ENCODE measurements at regions not wholly inside any gene's neighbourhood (a gene's known extent, or its start where the extent isn't known, plus 50 kb on each side); places are given as distances from the start of the nearest gene placed in this dataset.

DNA sequence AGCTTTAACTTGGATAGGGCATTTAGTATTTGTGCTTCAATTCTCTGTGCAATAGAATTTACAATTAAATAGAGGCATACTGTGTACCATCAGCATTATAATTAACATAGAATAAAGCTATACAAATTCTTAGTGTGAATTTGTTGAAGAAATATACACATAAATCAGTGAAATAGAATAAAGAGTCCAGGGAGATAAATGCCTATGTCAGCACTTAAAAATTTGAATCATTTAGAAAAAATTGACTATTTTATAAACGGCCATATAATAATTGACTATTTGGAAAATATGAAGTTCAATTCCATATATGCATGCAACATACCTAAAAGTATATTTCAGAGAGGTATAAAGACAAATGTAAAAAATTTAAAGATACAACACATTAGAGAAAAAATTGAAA, 348.7 kb downstream of the NR4A2 start:
- H3K4me2 ChIP-seq (replicated peaks; ENCODE audit: low read depth, low read length, poor library complexity, severe bottlenecking) = no peak overlapping the region
- CTCF ChIA-PET = no interaction called here
- no peaks in the 10 kb centered on the region for H3K79me2 ChIP-seq (ENCODE audit: control insufficient read depth, insufficient read depth, low read length)
- H3K27me3 ChIP-seq (replicated peaks in 1 of 4; ENCODE audit: control extremely low read depth in 1 of 4, control insufficient read depth in 3 of 4, insufficient read depth in 4 of 4, low read length in 3 of 4) = no peaks in the 10 kb centered on the region
- H3K27me3 Mint-ChIP-seq = no peaks in the 10 kb centered on the region
- ATAC-seq (ENCODE audit: low read depth) = no peak
- POLR2A ChIA-PET = no interaction called here
- no peak overlapping the region for H3K27ac ChIP-seq (ENCODE audit: low read length in 2 of 2)
- intact Hi-C loops (cut with micrococcal nuclease) = no loop called here
- no peaks in the 10 kb centered on the region for H3K4me1 ChIP-seq (ENCODE audit: control insufficient read depth in 2 of 2, insufficient read depth in 2 of 2, low read length in 2 of 2)
- H3K4me3 Mint-ChIP-seq = no peak overlapping the region
- H3K36me3 ChIP-seq (replicated peaks in 1 of 2; ENCODE audit: control extremely low read depth in 1 of 2, control insufficient read depth in 1 of 2, extremely low read depth in 1 of 2, insufficient read depth in 2 of 2, low read length in 1 of 2) = no peaks in the 10 kb centered on the region
- WGBS (ENCODE audit: insufficient coverage) = no CpG with 5 or more reads among the region's 1 CpG
- no peak overlapping the region for H3K9ac ChIP-seq (ENCODE audit: low read length)
- H3K9me3 Mint-ChIP-seq (ENCODE audit: insufficient read depth) = no peaks in the 10 kb centered on the region
- H3K4me1 Mint-ChIP-seq = no peaks in the 10 kb centered on the region
- H3K4me3 ChIP-seq (ENCODE audit: control extremely low read depth in 1 of 5, extremely low read depth in 1 of 5, insufficient read depth in 1 of 5, low read depth in 2 of 5, low read length in 4 of 5) = no peak overlapping the region
- no peaks in the 10 kb centered on the region for H3K9me3 ChIP-seq (ENCODE audit: control extremely low read depth in 1 of 3, control insufficient read depth in 2 of 3, insufficient read depth in 1 of 3, low read length in 2 of 3)
- no peak overlapping the region for H2AFZ ChIP-seq (ENCODE audit: insufficient read depth, low read depth, low read length, poor library complexity, severe bottlenecking)
- DNase-seq = no peak
- TF ChIP-seq EZH2 (IDR thresholded peaks at IDR 0.05; ENCODE audit: borderline replicate concordance, insufficient read depth, low read depth, low read length, poor library complexity, severe bottlenecking) = no peak
- TF ChIP-seq, protein P1, sequence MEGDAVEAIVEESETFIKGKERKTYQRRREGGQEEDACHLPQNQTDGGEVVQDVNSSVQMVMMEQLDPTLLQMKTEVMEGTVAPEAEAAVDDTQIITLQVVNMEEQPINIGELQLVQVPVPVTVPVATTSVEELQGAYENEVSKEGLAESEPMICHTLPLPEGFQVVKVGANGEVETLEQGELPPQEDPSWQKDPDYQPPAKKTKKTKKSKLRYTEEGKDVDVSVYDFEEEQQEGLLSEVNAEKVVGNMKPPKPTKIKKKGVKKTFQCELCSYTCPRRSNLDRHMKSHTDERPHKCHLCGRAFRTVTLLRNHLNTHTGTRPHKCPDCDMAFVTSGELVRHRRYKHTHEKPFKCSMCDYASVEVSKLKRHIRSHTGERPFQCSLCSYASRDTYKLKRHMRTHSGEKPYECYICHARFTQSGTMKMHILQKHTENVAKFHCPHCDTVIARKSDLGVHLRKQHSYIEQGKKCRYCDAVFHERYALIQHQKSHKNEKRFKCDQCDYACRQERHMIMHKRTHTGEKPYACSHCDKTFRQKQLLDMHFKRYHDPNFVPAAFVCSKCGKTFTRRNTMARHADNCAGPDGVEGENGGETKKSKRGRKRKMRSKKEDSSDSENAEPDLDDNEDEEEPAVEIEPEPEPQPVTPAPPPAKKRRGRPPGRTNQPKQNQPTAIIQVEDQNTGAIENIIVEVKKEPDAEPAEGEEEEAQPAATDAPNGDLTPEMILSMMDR (IDR thresholded peaks at IDR 0.05) = no peak
- H3K27ac Mint-ChIP-seq = no peak overlapping the region
- no peaks in the 10 kb centered on the region for H4K20me1 ChIP-seq (ENCODE audit: control insufficient read depth, insufficient read depth, low read length, poor library complexity, severe bottlenecking)

GRCh38 chr2:155982135-155982534, 350.4 kb downstream of the NR4A2 start:
- Histone ChIP-seq H3K27ac (ENCODE audit: low read length in 2 of 2) (no peak overlapping the region), H3K9ac (ENCODE audit: low read length) (no peak overlapping the region), H3K4me2 (replicated peaks; ENCODE audit: low read depth, low read length, poor library complexity, severe bottlenecking) (no peak overlapping the region), H3K4me3 (ENCODE audit: control extremely low read depth in 1 of 5, extremely low read depth in 1 of 5, insufficient read depth in 1 of 5, low read depth in 2 of 5, low read length in 4 of 5) (no peak overlapping the region), H2AFZ (ENCODE audit: insufficient read depth, low read depth, low read length, poor library complexity, severe bottlenecking) (no peak overlapping the region), H3K36me3 (replicated peaks in 1 of 2; ENCODE audit: control extremely low read depth in 1 of 2, control insufficient read depth in 1 of 2, extremely low read depth in 1 of 2, insufficient read depth in 2 of 2, low read length in 1 of 2) (no peaks in the 10 kb centered on the region), H3K27me3 (replicated peaks in 1 of 4; ENCODE audit: control extremely low read depth in 1 of 4, control insufficient read depth in 3 of 4, insufficient read depth in 4 of 4, low read length in 3 of 4) (no peaks in the 10 kb centered on the region), H3K9me3 (ENCODE audit: control extremely low read depth in 1 of 3, control insufficient read depth in 2 of 3, insufficient read depth in 1 of 3, low read length in 2 of 3) (no peaks in the 10 kb centered on the region), H4K20me1 (ENCODE audit: control insufficient read depth, insufficient read depth, low read length, poor library complexity, severe bottlenecking) (no peaks in the 10 kb centered on the region), H3K79me2 (ENCODE audit: control insufficient read depth, insufficient read depth, low read length) (no peaks in the 10 kb centered on the region), H3K4me1 (ENCODE audit: control insufficient read depth in 2 of 2, insufficient read depth in 2 of 2, low read length in 2 of 2) (no peaks in the 10 kb centered on the region)
- Mint-ChIP-seq H3K27ac (no peak overlapping the region), H3K4me1 (no peaks in the 10 kb centered on the region), H3K27me3 (no peaks in the 10 kb centered on the region), H3K9me3 (ENCODE audit: insufficient read depth) (no peaks in the 10 kb centered on the region), H3K4me3 (no peak overlapping the region)
- ATAC-seq (ENCODE audit: low read depth) (no peak), DNase-seq (no peak)
- intact Hi-C loops (cut with micrococcal nuclease) = no loop called here
- ChIA-PET POLR2A (no interaction called here), CTCF (no interaction called here)
- WGBS (ENCODE audit: insufficient coverage) = no CpG with 5 or more reads among the region's 1 CpG
- no peak for TF ChIP-seq EZH2 (IDR thresholded peaks at IDR 0.05; ENCODE audit: borderline replicate concordance, insufficient read depth, low read depth, low read length, poor library complexity, severe bottlenecking)
- TF ChIP-seq, protein P1 (IDR thresholded peaks at IDR 0.05) = no peak

Data from B cell (primary cell).